Lower lobe of right lung (tissue), 2 donors: ENCODE measurements at regions not wholly inside any gene's neighbourhood (a gene's known extent, or its start where the extent isn't known, plus 50 kb on each side); places are given as distances from the start of the nearest gene placed in this dataset.

ENCODE experiments used
- ATAC-seq, 2 donors: fragments of 200-7000 bp; cut with Tn5 transposase; one replicate each; pipeline ENCODE4 v1.9.1; 2020 to 2022; ENCODE audit warnings: mild to moderate bottlenecking in 2 of 2, moderate library complexity in 2 of 2
- DNase-seq: peaks from one replicate; pipeline ENCODE4 v3.0.0-alpha.2; 2020
- H3K27ac ChIP-seq: fragments of 200-600 bp; one replicate; pipeline ENCODE4 v1.8.0; 2022
- H3K27me3 ChIP-seq: fragments of 200-600 bp; one replicate; pipeline ENCODE4 v1.8.0; 2022; ENCODE audit warnings: low read depth
- H3K36me3 ChIP-seq: fragments of 200-600 bp; one replicate; pipeline ENCODE4 v1.8.0; 2022; ENCODE audit warnings: mild to moderate bottlenecking
- H3K4me1 ChIP-seq: fragments of 200-600 bp; one replicate; pipeline ENCODE4 v1.8.0; 2022
- H3K4me3 ChIP-seq: fragments of 200-600 bp; one replicate; pipeline ENCODE4 v1.8.0; 2022; ENCODE audit warnings: mild to moderate bottlenecking
- H3K9me3 ChIP-seq: fragments of 200-600 bp; one replicate; pipeline ENCODE4 v1.8.0; 2022
- CTCF ChIP-seq: fragments of 200-600 bp; IDR thresholded peaks from one replicate; pipeline ENCODE4 v1.8.0; 2022; ENCODE audit warnings: antibody characterized with exemption, mild to moderate bottlenecking
- intact Hi-C: fragments of 100-400 bp; cut with DNase I; formaldehyde crosslinking; loops from one replicate; pipeline ENCODE4 v1.11.0; 2022
- donor health status: DM: no; HTN: yes; CAD: no; lungs with severe emphysema.

DNA sequence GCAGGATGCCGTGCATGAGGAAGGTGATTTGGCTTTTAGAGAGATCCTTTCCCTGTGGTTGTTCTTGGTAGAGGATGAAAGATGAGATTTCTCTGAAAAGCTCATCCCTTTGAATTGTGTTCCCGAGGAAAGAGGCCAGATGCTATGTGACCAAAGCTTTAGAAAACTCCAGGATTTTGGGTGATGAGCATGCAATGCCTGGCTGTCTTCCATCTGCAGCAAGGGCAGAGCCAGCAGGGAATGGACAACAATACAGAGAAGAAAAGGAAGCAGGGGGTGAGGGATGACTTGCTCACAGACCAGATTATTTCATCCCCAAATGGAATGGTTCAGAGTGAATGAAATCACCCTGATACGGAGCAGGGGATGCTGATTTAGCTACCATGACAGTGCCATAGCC, 949.7 kb upstream of the EEF2KMT start:
- Histone ChIP-seq H3K27ac (no peak overlapping the region), H3K4me1 (no peaks in the 10 kb centered on the region), H3K4me3 (no peak overlapping the region), H3K9me3 (no peaks in the 10 kb centered on the region), H3K27me3 (no peaks in the 10 kb centered on the region), H3K36me3 (no peaks in the 10 kb centered on the region)
- intact Hi-C loops = no loop called here
- TF ChIP-seq CTCF = no peak
- ATAC-seq (no peak), DNase-seq (no peak)

DNA sequence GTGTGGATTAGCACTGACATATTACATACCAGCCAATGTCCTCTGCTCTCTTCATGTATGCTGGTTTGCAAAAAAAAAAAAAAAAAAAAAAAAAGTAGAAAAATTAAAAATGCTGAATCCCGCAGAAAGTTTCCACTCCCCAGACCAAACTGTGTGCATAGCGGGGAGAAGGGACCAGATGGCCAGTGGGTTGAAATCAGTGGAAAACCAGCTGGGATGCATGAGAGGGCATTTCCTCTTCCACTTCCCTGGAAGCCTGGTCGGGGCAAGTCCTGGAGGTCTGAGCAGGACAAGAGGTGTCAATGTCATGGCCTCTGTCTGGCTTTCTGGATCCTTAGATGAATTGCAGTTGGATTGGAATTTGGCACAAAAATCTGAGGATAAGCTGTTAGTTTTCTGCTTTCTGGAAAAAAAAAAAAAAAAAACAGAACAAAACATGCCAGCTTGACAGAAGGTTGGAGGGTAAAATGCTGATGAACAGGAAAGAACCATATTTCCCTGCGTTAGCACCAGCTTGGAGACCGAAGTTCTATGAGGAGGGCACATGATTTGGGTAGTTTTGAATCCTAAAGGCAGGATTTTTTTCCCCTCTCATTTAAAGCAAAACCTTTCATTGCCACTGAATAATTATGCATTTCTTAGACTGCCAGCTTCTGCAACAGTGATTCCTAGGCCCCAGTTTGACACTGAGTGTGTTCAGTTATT, 941.5 kb upstream of the EEF2KMT start:
- no peak overlapping the region for H3K4me3 ChIP-seq
- ATAC-seq = no peak

DNA sequence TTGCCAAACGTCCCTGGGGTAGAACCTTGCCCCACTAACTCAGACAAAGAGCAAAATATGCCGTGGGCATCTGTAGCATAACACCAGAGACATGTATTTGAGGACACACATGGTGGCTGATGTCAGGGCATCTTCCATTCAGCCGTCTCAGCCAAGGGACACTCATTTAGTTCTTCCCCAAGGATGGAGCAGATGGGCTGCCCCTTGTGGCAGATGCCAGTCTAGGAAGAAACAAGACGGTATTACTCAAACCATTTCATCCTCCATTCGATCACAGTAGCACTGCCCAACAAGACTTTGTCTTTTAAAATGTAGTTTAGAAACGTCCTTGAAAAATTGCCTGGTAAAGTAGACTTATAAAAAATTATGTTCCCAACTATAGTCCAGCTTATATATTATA, 937.6 kb upstream of the EEF2KMT start:
- no peak overlapping the region for H3K27ac ChIP-seq
- TF ChIP-seq CTCF = no peak
- ATAC-seq = no peak
- intact Hi-C loops = no loop called here
- H3K27me3 ChIP-seq = no peaks in the 10 kb centered on the region
- no peaks in the 10 kb centered on the region for H3K36me3 ChIP-seq
- no peaks in the 10 kb centered on the region for H3K4me1 ChIP-seq
- no peak overlapping the region for H3K4me3 ChIP-seq
- DNase-seq = no peak
- no peaks in the 10 kb centered on the region for H3K9me3 ChIP-seq

More for the DNA sequence above, 941.5 kb upstream of the EEF2KMT start:
- Histone ChIP-seq H3K27me3 (no peaks in the 10 kb centered on the region), H3K4me1 (no peaks in the 10 kb centered on the region), H3K27ac (no peak overlapping the region), H3K36me3 (no peaks in the 10 kb centered on the region), H3K9me3 (no peaks in the 10 kb centered on the region)
- no peak for TF ChIP-seq CTCF
- no peak for DNase-seq
- intact Hi-C loops = no loop called here

- Histone ChIP-seq H3K4me3 (no peak overlapping the region), H3K36me3 (no peaks in the 10 kb centered on the region), H3K4me1 (no peaks in the 10 kb centered on the region), H3K9me3 (no peaks in the 10 kb centered on the region), H3K27ac (no peak overlapping the region), H3K27me3 (no peaks in the 10 kb centered on the region)
- DNase-seq = no peak
- ATAC-seq = no peak
- no peak for TF ChIP-seq CTCF
- intact Hi-C loops = no loop called here
Measured at GRCh38 chr16:6034511-6034910, 936.9 kb upstream of the EEF2KMT start.

DNA sequence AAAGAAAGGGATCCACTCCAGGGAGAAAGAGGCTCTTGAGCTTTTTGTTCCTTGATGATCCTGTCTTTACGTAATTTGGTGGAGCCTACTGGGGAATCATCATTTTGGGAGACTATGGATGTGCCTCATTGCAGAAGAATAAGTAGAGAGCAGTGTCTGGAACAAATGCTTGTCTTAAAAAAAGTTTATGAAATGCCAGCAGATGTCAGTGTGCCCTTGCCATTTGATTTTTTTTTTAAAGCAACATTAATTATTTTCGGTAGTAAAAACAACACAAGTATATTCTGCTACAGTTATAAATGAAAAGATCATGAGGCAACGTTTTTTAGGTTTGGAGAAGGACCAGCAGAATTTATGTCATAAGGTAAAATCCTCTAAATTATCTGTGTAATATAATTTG, 934.8 kb upstream of the EEF2KMT start:
- no peak for TF ChIP-seq CTCF

More for the DNA sequence above, 934.8 kb upstream of the EEF2KMT start:
- no peak overlapping the region for H3K27ac ChIP-seq
- no peaks in the 10 kb centered on the region for H3K9me3 ChIP-seq
- H3K4me1 ChIP-seq = no peaks in the 10 kb centered on the region
- intact Hi-C loops = no loop called here
- DNase-seq (no peak), ATAC-seq (no peak)
- H3K27me3 ChIP-seq = no peaks in the 10 kb centered on the region
- H3K4me3 ChIP-seq = no peak overlapping the region
- no peaks in the 10 kb centered on the region for H3K36me3 ChIP-seq
